Suprapubic skin (tissue), 4 donors: ENCODE measurements at regions not wholly inside any gene's neighbourhood (a gene's known extent, or its start where the extent isn't known, plus 50 kb on each side); places are given as distances from the start of the nearest gene placed in this dataset.

ENCODE experiments used
- DNase-seq, 2 donors: peaks; one replicate each; pipeline ENCODE4 v3.0.0-alpha.2; 2019; ENCODE audit warnings: low spot score in 2 of 2
- H3K27ac ChIP-seq: fragments of 200-600 bp; sonication (generic); one replicate; pipeline ENCODE4 v1.5.1; 2019
- H3K27me3 ChIP-seq: fragments of 200-600 bp; sonication (generic); one replicate; pipeline ENCODE4 v1.5.1; 2019
- H3K36me3 ChIP-seq: fragments of 200-600 bp; sonication (generic); one replicate; pipeline ENCODE4 v1.5.1; 2019
- H3K4me1 ChIP-seq: fragments of 200-600 bp; sonication (generic); one replicate; pipeline ENCODE4 v1.5.1; 2019
- H3K4me3 ChIP-seq: fragments of 200-600 bp; sonication (generic); one replicate; pipeline ENCODE4 v1.5.1; 2019; ENCODE audit warnings: mild to moderate bottlenecking
- H3K9me3 ChIP-seq: fragments of 200-600 bp; sonication (generic); one replicate; pipeline ENCODE4 v1.5.1; 2019
- CTCF ChIP-seq, 2 donors: fragments of 200-600 bp in 1 of 2; fragments of 450-650 bp in 1 of 2; sonication (generic) in 1 of 2; IDR thresholded peaks; one replicate each; pipeline ENCODE4 v1.5.1; 2016 to 2019; ENCODE audit warnings: antibody characterized with exemption in 2 of 2, mild to moderate bottlenecking in 1 of 2, moderate library complexity in 1 of 2
- EP300 ChIP-seq: sonication (generic); formaldehyde crosslinking; IDR thresholded peaks from one replicate; pipeline ENCODE4 v1.6.1; 2017; ENCODE audit warnings: antibody characterized with exemption
- POLR2A ChIP-seq, 2 donors: fragments of 450-650 bp; IDR thresholded peaks; one replicate each; pipeline ENCODE4 v1.6.1; 2017; ENCODE audit warnings: antibody characterized with exemption in 2 of 2, mild to moderate bottlenecking in 2 of 2, moderate library complexity in 2 of 2
- POLR2AphosphoS5 ChIP-seq, 3 donors: sonication (generic); formaldehyde crosslinking; IDR thresholded peaks; one replicate each; pipeline ENCODE4 v1.6.1; 2017; ENCODE audit warnings: antibody characterized with exemption in 3 of 3
- WGBS: methylation state at CpG from one replicate; pipeline ENCODE4 v1.1.5; 2018; 5-methylcytosine and 5-hydroxymethylcytosine counted together

- H3K27ac ChIP-seq: no peak overlapping the region
- WGBS: 85% methylated on average over 8 of the region's 8 CpGs
Observed at GRCh38 chr3:186477033-186477432, 67.1 kb downstream of the CRYGS start.

GRCh38 chr3:186476541-186476940 lies 67.6 kb downstream of the CRYGS start:
- Histone ChIP-seq H3K27me3 (peaks cover 17% of the 10 kb centered on the region), H3K27ac (no peak overlapping the region), H3K36me3 (no peaks in the 10 kb centered on the region), H3K4me1 (no peaks in the 10 kb centered on the region), H3K9me3 (no peaks in the 10 kb centered on the region), H3K4me3 (no peak overlapping the region)
- WGBS: 85% methylated on average over 2 of the region's 2 CpGs
- no peak for DNase-seq
- TF ChIP-seq EP300 (no peak), CTCF (IDR thresholded peaks at IDR 0.05) (no peak), POLR2AphosphoS5 (IDR thresholded peaks at IDR 0.05) (no peak), POLR2A (IDR thresholded peaks at IDR 0.05) (no peak)

More at GRCh38 chr3:186477033-186477432, 67.1 kb downstream of the CRYGS start:
- H3K36me3 ChIP-seq: no peaks in the 10 kb centered on the region
- DNase-seq: no peak
- no peak overlapping the region for H3K4me3 ChIP-seq
- TF ChIP-seq CTCF (IDR thresholded peaks at IDR 0.05) (no peak), POLR2A (IDR thresholded peaks at IDR 0.05) (no peak), EP300 (no peak), POLR2AphosphoS5 (IDR thresholded peaks at IDR 0.05) (no peak)
- peaks cover 12% of the 10 kb centered on the region for H3K27me3 ChIP-seq
- H3K4me1 ChIP-seq: no peaks in the 10 kb centered on the region
- H3K9me3 ChIP-seq: no peaks in the 10 kb centered on the region

- Histone ChIP-seq H3K27ac (no peak overlapping the region), H3K9me3 (no peaks in the 10 kb centered on the region), H3K27me3 (peaks cover 22% of the 10 kb centered on the region), H3K36me3 (no peaks in the 10 kb centered on the region), H3K4me1 (no peaks in the 10 kb centered on the region), H3K4me3 (no peak overlapping the region)
- TF ChIP-seq POLR2AphosphoS5 (IDR thresholded peaks at IDR 0.05) (no peak), POLR2A (IDR thresholded peaks at IDR 0.05) (no peak), CTCF (IDR thresholded peaks at IDR 0.05) (no peak), EP300 (no peak)
- 35% methylated on average over 3 of the region's 3 CpGs for WGBS
- no peak for DNase-seq
Observed at GRCh38 chr3:186476044-186476468, 68.1 kb downstream of the CRYGS start.

- no peaks in the 10 kb centered on the region for H3K4me1 ChIP-seq
- TF ChIP-seq CTCF (IDR thresholded peaks at IDR 0.05): no peak
- no peak for TF ChIP-seq POLR2A (IDR thresholded peaks at IDR 0.05)
- TF ChIP-seq POLR2AphosphoS5 (IDR thresholded peaks at IDR 0.05): no peak
- no peak for TF ChIP-seq EP300
- no peak overlapping the region for H3K27ac ChIP-seq
- 32% methylated on average over 2 of the region's 2 CpGs for WGBS
- H3K36me3 ChIP-seq: no peaks in the 10 kb centered on the region
- no peak overlapping the region for H3K4me3 ChIP-seq
- no peak for DNase-seq
- H3K27me3 ChIP-seq: peaks cover 26% of the 10 kb centered on the region
- no peaks in the 10 kb centered on the region for H3K9me3 ChIP-seq
Observed at GRCh38 chr3:186473166-186473565, 71.0 kb downstream of the CRYGS start.

GRCh38 chr3:186472456-186473008 lies 71.6 kb downstream of the CRYGS start:
- H3K4me1 ChIP-seq: no peaks in the 10 kb centered on the region
- peaks cover 21% of the 10 kb centered on the region for H3K27me3 ChIP-seq
- WGBS: 62% methylated on average over 8 of the region's 8 CpGs
- TF ChIP-seq POLR2A (IDR thresholded peaks at IDR 0.05): no peak
- TF ChIP-seq EP300: no peak
- no peak for TF ChIP-seq CTCF (IDR thresholded peaks at IDR 0.05)
- no peak for TF ChIP-seq POLR2AphosphoS5 (IDR thresholded peaks at IDR 0.05)
- no peaks in the 10 kb centered on the region for H3K9me3 ChIP-seq
- no peak overlapping the region for H3K27ac ChIP-seq
- no peak overlapping the region for H3K4me3 ChIP-seq
- no peaks in the 10 kb centered on the region for H3K36me3 ChIP-seq
- no peak for DNase-seq
